Fibroblast of peridontal ligament (primary cell): ENCODE measurements at regions not wholly inside any gene's neighbourhood (a gene's known extent, or its start where the extent isn't known, plus 50 kb on each side); places are given as distances from the start of the nearest gene placed in this dataset.

Experiments used
- DNase-seq: peaks from one replicate; pipeline ENCODE4 v3.0.0-alpha.2; 2010; ENCODE audit errors: extremely low read depth

GRCh38 chr7:47691988-47692387 is 110.1 kb upstream of the TNS3 start:
- no peak for DNase-seq

DNA sequence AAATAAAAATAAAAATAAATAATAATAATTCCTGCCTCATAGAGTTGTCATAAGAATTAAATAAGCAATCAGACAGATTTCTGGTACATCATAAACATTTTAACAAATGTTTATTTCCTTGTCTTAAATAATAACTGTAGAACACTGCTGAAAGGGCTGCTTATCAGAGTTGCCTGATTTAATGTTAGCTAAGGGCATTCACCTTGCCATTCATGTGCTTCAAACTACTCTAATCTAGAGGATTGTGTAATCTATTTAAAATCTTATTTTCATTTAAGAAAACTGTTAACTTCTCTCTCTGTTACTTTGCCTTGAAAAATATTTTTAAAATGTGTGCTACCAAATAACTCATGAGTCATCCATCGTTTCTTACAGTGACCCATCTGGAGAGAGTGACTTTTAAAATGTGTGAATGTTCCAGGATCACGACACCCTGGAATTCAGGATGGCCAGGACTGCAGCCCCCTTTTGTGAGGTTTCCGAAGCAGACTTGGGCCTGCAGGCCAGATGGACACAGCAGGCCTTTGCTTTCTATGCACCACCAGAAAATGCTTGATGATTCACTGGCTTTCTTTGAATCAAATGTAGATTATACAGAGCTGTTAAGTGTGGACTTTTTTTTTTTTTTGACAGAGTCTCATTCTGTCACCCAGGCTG is 109.1 kb upstream of the TNS3 start:
- DNase-seq, result peak; percentile 43

GRCh38 chr7:47689558-47689957 is 107.6 kb upstream of the TNS3 start:
- no peak for DNase-seq

- DNase-seq, result no peak
These were observed 106.6 kb upstream of the TNS3 start for GRCh38 chr7:47688311-47689100.

GRCh38 chr7:47685712-47686376 is 103.9 kb upstream of the TNS3 start:
- no peak for DNase-seq

- no peak for DNase-seq
These were observed 103.2 kb upstream of the TNS3 start for GRCh38 chr7:47685151-47685550.

GRCh38 chr7:47684728-47685127 is 102.8 kb upstream of the TNS3 start:
- DNase-seq, result no peak

- no peak for DNase-seq
These were observed 101.6 kb upstream of the TNS3 start for GRCh38 chr7:47683485-47683898.

DNA sequence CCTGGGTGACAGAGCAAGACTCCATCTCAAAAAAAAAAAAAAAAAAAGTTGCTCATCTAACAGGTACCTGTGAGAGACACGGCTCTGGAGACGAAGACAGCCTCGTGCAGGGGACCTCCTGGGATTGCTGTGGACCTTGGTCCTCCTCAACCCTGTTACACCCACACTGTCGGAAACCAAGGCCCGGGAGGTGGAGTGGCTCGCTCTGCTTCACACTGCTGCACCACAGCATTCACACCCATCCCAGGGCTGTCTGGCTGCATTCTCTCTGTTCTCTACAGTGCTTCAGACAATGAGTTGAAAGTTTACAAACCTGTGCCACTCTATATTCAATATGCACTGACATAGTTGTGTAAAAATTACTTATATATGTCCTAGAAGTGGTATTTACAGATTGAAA is 101.0 kb upstream of the TNS3 start:
- DNase-seq, result no peak

DNA sequence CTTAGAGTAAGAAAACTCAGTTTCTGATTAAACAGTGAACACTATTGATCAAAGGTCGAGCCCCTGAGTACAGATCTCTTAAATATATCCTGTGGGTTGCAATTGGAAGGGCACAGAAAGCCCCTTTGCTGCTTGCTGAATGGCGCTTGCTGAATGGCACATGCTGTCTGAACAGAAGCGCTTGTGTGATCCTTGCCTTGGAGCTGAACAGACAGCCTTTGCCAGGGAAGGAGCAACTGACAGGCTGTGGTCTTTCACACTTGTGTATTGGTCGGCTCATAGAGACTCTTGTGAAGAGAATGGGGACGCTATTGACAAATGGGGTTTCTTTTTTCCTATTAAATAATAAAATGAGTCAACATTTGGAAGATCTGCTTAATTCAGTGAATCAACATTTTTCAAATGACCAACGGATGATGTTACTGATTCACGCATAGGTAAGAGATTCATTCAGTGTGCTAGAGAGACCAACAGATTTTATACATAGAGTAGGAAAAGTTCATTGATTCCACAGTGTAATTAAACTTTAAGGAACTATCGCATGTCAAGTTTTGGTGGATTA is 99.4 kb upstream of the TNS3 start:
- no peak for DNase-seq

GRCh38 chr7:47678641-47679380 is 96.9 kb upstream of the TNS3 start:
- DNase-seq, result no peak

- no peak for DNase-seq
These were observed 95.8 kb upstream of the TNS3 start for GRCh38 chr7:47677664-47678063.

DNA sequence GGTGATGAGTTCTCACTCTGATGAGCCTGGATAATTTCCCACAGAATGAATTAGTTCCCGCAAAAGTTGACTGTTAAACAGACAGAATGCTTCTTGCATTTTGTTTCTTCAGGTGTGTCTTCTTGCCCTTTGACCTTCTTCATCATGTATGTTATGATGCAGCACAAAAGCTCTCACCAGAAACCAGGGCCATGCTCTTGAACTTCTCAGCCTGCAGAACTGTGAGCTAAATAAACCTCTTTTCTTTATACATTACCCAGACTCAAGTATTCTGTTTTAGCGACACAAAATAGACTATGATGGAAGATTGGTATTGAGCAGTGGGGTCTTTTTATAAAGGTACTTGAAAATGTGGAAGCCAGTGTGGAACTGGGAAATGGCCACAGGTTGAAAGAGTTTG is 95.2 kb upstream of the TNS3 start:
- DNase-seq, result no peak

DNA sequence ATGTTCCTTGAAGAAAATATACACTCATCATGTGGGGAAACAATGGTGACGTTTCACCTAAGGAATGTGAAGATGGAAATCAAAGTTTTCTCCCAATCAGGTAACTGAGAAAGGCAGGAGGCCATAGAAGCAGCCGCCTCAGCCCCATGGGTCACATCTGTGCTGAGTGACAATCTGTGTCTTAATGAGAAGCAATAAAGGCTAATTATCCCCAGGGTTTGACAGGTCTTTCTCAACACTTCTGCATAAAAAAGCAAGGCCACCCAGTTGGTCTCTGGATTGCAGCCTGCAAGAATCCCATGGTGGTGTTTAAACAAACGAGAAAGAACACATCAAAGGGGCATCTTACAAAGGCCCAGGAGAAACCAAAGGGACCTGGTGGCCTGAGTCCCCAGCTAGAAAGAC is 91.1 kb upstream of the TNS3 start:
- DNase-seq, result no peak

DNA sequence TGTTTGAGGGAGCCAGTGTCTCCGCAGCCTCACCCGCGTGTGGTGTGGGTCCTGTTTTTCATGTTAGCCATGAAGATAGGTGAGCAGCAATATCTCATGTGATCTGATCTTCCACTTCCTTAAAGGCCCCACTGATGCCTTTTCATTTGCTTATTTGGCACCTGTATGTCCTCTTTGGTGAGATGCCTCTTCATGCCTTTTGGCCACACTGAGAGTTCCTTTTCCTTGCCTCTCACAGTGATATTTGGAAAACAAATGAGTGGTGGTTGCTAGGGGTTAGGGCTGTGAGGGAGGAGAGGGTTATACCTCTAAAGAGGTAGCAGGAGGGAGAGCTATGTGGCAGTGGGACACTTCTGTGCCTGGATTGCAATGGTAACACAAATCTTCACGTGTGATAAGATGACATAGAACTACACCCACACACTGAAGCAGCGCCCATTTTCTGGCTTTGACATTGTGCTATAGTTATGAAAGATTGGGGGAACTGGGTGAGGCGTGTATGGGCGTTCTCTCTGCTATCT is 90.4 kb upstream of the TNS3 start:
- no peak for DNase-seq

GRCh38 chr7:47671358-47671757 is 89.4 kb upstream of the TNS3 start:
- DNase-seq, result no peak

GRCh38 chr7:47670729-47671128 is 88.8 kb upstream of the TNS3 start:
- no peak for DNase-seq

- peak; percentile 69 for DNase-seq
These were observed 88.0 kb upstream of the TNS3 start for GRCh38 chr7:47669901-47670384.

GRCh38 chr7:47669178-47669891 is 87.4 kb upstream of the TNS3 start:
- DNase-seq, result peak; percentile 94

DNA sequence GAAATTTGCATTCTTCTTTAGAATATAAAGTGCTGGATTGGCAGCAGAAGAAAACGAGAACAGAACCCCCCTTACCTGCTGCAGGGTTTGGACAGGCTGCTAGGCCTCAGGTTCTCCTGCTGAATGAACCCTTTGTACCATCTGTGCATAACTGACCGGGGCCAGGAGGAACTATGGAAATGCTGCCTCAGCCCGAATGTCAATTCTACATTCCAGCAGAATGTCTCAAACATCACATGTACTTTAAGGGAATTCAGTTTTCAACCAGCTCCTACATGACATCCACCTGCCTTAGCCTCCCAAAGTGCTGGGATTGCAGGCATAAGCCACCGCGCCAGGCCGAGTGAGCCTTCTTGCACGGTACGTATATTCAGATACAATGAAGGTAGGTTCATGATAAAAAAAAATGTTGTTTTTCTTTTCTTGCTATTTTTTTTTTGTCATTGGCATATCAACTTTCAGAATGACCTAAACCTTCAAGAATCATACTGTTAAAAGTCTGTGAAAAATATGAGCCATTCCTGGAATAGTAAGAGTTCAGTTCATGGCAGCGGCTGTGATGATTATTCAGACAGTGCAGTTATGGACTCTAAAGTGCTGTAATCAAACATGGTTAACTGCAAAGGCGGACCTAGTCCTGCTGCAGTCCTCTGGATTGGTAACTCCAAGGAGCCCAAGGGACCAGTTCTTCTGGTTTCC is 84.4 kb upstream of the TNS3 start:
- peak; percentile 77 for DNase-seq
